HG03196 (cell line): ENCODE measurements at regions not wholly inside any gene's neighbourhood (a gene's known extent, or its start where the extent isn't known, plus 50 kb on each side); places are given as distances from the start of the nearest gene placed in this dataset.

Experiments
- ATAC-seq: cut with Tn5 transposase; IDR thresholded peaks from one replicate; pipeline ENCODE4 v1.9.1; 2021; ENCODE audit not compliant: unreplicated experiment

- ATAC-seq: no peak
These were observed 270.3 kb downstream of the MZT1 start for GRCh38 chr13:72457151-72457550.

- no peak for ATAC-seq
These were observed 270.9 kb downstream of the MZT1 start for GRCh38 chr13:72456486-72456885.

GRCh38 chr13:72453161-72453560 lies 274.3 kb downstream of the MZT1 start:
- no peak for ATAC-seq

GRCh38 chr13:72448082-72448481 lies 279.3 kb downstream of the MZT1 start:
- ATAC-seq: no peak

GRCh38 chr13:72444999-72445398 lies 282.4 kb downstream of the MZT1 start:
- no peak for ATAC-seq

- ATAC-seq: no peak
These were observed 290.0 kb downstream of the MZT1 start for GRCh38 chr13:72437458-72437857.

GRCh38 chr13:72435251-72435650 lies 292.2 kb downstream of the MZT1 start:
- no peak for ATAC-seq

DNA sequence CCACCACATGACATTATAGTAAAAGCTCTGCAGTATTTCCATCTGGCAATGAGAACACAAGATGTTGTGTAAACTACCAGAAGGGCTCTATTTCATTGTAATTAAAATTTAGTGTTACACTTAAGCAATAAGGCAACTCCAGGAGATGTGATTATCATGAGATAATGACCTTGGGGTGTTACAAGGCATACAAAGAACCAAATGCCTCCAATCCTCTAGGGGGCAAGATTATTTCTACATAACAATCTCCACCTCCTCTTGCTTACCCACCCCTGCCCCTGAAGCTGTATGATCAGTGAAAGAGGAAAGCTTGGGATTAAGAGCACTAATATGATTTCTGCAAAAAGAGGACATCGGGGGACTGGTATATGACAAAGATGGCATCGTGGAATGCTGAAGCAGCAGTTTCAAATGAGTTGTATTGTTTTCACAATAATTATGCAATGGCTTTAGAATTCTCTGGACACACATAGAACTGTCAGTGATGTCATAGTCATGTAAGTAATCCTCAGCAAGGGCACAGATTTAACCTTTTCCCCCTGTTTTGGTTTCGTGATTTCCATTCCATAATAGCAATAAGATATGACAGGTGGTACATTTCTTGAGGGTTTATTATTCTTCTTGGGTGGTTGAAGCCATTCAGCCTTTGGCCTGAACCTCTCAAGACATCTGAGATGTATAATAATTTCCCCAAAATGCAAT lies 295.3 kb downstream of the MZT1 start:
- ATAC-seq: no peak

DNA sequence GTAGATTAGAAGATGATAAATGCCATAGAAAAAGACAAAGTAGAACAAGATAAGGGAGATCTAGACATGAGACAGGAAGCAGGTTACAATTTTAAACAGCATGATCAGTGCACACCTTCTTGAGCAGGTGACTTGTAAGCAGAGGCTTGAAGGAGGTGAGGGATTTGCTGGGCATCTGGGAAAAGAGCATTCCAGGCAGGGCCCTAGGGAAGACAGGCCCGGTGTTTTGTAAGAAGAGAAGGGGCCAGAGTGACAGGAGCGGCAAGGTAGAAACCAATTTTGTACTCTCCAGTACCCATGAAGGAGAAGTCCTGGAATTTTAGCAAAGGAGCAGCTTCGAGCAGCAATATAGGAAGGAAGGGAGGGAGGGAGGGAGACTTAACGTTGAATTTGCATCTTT lies 296.5 kb downstream of the MZT1 start:
- ATAC-seq: no peak

DNA sequence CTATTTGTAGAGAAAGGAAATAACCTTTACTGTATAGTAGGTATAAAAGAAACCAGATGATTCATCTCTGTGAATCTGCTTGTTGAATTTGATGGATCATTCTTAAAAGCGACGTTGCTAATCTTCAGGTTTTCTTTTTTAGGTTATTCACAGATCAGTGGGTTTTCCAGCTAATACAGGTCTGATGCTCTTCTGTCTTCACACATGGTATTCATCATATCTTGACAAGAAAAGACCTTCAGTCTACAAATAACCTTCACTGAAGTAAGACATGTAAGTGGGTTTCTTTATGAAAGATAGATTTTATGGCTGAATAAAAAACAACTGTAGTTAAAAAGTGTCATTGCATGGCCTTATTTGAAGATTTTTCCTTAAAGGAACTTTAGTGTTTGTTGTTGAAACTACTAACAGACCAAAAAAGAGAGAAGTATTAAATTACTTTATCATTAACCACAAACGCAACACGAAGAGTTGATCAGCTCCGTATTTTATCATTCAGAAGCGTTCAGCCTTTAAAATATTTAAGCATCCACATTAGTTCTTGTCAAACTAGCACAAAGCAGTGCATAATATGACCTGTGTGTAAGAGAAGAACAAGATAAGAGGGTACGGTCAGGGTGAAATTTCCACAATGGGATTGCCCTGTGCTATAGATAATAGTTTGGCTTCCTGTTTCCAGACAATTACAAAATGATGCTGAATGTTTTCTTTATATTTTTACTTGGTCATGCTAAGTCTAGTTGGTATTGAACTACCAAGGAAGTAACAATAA lies 299.5 kb downstream of the MZT1 start:
- ATAC-seq: no peak

DNA sequence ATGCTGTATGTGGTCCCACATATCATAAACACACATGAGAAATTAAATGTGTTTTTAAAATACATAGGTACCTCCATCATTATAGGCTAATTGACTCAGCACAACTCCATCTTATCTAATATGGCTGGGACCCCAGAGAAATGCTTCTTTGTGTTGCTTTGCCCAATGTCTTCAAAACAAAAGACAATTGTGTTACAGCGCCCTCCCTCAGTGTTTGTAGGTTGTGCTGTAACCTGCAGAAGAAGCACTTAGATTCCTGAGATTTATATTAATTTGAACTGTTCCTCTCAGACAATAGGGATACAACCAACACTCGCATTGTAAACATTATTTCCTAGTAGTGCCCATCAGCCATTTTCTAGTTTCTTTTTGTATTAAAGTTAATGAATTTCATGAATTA lies 303.4 kb downstream of the MZT1 start:
- no peak for ATAC-seq

GRCh38 chr13:72415817-72416216 lies 311.6 kb downstream of the MZT1 start:
- ATAC-seq: no peak

- ATAC-seq: no peak
These were observed 314.9 kb downstream of the MZT1 start for GRCh38 chr13:72412481-72412880.

- no peak for ATAC-seq
These were observed 322.0 kb downstream of the MZT1 start for GRCh38 chr13:72405441-72405840.

DNA sequence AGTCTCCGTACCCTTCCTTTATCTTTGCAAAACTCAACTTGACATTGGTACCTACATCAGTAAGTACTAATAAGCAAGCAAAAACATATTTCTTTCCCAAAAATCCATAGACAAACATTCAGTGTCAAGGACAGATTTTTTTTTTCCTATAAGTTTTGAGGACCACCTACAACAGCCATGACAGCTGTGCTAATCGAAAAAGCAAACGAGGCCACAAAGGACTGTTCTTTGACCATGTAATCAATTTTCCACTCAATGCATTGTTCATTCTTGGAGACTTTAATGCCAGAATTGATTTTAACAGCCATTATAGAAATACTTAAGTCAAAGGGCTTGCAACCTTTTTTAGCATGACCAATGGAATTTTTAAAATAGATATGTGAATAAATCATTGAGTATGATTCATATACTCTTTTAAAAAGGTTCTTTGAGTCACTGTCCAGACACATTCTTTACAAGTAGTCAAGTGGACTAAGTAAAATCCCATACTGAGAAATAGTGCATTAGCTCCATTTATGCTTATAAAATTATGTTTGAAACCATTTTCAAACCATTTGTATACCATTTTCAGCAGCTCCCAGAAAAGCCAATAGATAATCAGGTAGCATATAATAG lies 323.9 kb downstream of the MZT1 start:
- ATAC-seq: no peak

- no peak for ATAC-seq
These were observed 326.6 kb downstream of the MZT1 start for GRCh38 chr13:72400856-72401255.

DNA sequence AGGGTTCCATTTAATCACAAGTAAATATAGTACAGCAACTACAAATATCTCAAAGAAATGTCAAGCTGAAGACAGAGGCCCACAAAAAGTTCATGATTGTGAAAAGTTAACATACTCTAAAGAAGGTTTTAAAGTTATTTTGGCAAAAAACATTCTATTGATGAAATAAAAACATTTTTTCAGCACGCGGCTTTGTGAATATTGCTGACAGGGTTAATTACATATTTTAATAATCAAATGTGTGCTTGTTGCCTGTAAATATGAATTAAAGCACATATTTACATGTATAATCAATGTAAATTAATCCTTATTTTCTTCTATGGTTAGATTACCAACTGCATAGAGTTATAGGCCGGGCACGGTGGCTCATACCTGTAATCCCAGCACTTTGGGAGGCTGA lies 328.1 kb downstream of the MZT1 start:
- ATAC-seq: no peak

DNA sequence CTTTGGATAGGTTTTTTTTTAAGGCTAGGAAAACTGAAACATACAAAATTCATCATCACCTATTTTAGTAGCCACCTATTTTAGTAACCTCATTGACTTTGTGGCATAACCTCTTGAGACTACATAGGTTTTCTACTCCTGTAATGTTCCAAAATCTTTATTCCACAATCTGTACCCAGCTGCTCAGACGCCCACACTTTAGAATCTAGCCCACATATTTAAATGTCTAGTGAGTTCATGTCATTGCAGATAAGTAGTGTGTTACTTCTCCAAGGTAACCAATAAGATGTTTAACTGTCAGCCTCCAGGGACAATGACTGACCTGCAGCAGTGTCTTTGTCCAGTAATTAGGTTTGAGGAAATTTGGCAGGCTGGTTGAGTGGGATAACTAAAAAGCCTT lies 330.2 kb downstream of the MZT1 start:
- no peak for ATAC-seq

DNA sequence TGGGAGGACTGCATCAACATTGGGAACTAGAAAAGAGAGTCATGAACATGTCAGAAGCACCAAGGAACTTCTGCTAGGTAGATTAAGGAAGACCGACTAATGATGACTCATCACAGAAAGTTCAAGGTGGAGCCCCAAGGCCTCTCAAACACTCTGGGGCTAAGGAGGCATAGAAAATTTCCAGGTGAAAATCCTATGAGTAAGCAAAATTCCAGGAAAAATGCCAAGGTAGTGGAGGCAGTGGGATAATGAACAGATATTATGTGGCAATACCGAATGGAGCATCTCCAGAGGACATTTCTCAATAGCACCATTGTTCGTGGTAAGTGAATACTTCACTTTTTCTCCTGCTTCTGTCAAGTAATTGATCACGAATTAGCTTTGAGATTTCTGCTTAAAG lies 336.5 kb downstream of the MZT1 start:
- ATAC-seq: no peak

- no peak for ATAC-seq
These were observed 341.2 kb downstream of the MZT1 start for GRCh38 chr13:72386138-72386684.

- no peak for ATAC-seq
These were observed 342.6 kb downstream of the MZT1 start for GRCh38 chr13:72384879-72385278.
